GM10248 (cell line): ENCODE measurements at regions not wholly inside any gene's neighbourhood (a gene's known extent, or its start where the extent isn't known, plus 50 kb on each side); places are given as distances from the start of the nearest gene placed in this dataset.
"Not testable (repeated sequence)": the region's sequence is repeated elsewhere in the genome, so short reads cannot be mapped to it uniquely, and the experiment has no call there.

Source experiments
- CTCF ChIA-PET: fragments of 300-600 bp; sonication (Branson Sonifier 250); formaldehyde crosslinking; extraction: SDS; loops from one replicate; lab custom pipeline; 2021; ENCODE audit warnings: antibody characterized with exemption; lab: Yijun Ruan, JAX
- POLR2A ChIA-PET: fragments of 350-650 bp; sonication (Branson Sonifier 250); formaldehyde crosslinking; extraction: SDS; loops from one replicate; lab custom pipeline; 2020; ENCODE audit warnings: antibody characterized with exemption; lab: Yijun Ruan, JAX
- DNase-seq: peaks from one replicate; pipeline ENCODE4 v3.0.0; 2012; ENCODE audit errors: extremely low spot score
- TF ChIP-seq, protein P1 (sequence below): IDR thresholded peaks from 2 replicates; pipeline ENCODE4 v1.5.1; 2012; ENCODE audit warnings: mild to moderate bottlenecking, low read depth; ENCODE audit errors: extremely low read depth, missing control alignments, control extremely low read depth

DNA sequence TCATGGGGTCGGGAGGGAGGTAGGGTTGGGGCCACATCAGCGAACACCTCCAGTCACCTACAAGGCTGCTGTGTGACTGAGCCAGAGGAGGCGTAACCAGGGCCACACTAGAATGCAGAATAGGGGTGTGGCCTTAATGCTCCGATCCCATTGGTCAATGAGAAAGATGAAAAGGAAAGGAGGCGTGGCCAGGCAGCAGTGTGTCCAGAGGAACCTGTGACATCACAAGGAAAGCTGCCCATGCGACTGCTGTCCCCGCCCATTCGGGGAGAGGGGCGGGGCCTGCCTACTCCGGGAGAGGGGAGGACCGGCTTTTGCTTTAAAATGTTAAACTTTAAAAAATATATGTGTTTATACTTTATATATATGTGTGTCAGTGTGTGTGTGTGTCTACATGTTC is 150.7 kb downstream of the TBC1D2B start:
- POLR2A ChIA-PET, DNase-seq: not testable (repeated sequence)
- CTCF ChIA-PET = interaction anchor here (1.0 kb wide), 1 partner anchor 8 kb away, joined by 3 read pairs; no protein-coding TSS in a partner anchor

DNA sequence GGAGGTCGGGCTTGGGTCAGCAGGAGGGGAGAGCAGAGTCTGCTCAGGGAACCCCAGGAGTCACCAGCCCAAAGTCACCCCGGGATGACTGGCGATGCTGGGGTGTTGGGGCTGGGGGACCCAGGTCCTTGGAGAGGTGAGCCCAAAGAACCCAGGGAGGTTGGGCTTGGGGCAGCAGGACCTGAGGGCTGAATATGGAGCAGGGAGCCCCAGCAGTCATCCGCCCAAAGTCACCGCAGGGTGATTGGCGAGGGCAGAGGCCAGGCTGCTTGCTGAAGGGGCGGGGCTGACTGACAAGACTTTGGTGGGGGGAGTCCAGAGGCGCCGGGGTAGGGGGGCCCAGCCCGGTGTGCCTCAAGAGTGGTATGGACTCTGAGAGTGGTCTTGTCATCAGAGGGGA is 151.2 kb downstream of the TBC1D2B start:
- POLR2A ChIA-PET, DNase-seq, CTCF ChIA-PET: not testable (repeated sequence)

DNA sequence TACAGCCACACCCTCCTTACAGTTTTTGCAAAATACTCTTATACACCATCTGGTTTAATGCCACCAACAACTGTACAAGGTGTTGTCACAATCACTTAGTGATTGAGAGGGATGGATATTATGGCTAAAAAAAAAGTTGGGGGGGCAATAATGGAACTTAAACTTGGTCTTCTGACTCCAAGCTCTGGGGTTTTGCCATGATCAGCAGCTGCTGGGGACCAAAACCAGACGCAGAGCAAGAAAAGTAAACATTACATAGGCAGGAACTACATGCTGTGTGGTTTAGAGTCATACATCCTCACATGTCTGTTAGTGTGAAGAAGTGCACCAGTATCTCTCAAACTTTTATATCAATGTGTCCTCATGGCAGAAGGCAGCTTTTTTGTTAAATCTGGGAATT is 152.4 kb downstream of the TBC1D2B start:
- CTCF ChIA-PET = interaction anchor here (2.1 kb wide), 1 partner anchor 15 kb away, joined by 6 read pairs; no protein-coding TSS in a partner anchor
- POLR2A ChIA-PET, DNase-seq: not testable (repeated sequence)

DNA sequence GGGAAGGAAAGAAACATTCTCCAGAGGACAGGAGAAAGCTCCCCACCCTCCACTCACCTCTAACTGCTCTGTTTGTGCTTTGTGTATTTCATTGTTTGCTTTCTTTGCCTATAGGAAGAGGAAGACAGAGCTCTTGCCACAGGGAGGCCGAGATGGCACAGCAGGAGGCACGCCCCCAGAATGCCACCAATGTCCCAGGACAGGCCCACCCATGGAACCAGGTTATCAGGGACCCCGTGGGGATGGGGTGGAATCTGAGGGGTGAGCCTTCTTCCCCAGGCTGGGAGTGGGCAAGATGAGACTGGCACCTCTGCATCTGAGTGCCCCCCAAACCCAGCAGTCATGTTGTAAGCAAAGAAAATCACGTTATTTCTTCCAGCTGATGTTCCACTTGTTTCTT is 155.8 kb downstream of the TBC1D2B start:
- POLR2A ChIA-PET = no interaction called here
- DNase-seq = no peak
- TF ChIP-seq, protein P1, sequence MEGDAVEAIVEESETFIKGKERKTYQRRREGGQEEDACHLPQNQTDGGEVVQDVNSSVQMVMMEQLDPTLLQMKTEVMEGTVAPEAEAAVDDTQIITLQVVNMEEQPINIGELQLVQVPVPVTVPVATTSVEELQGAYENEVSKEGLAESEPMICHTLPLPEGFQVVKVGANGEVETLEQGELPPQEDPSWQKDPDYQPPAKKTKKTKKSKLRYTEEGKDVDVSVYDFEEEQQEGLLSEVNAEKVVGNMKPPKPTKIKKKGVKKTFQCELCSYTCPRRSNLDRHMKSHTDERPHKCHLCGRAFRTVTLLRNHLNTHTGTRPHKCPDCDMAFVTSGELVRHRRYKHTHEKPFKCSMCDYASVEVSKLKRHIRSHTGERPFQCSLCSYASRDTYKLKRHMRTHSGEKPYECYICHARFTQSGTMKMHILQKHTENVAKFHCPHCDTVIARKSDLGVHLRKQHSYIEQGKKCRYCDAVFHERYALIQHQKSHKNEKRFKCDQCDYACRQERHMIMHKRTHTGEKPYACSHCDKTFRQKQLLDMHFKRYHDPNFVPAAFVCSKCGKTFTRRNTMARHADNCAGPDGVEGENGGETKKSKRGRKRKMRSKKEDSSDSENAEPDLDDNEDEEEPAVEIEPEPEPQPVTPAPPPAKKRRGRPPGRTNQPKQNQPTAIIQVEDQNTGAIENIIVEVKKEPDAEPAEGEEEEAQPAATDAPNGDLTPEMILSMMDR = no peak
- CTCF ChIA-PET = interaction anchor here (1.6 kb wide), 1 partner anchor 11 kb away, joined by 3 read pairs; no protein-coding TSS in a partner anchor

DNA sequence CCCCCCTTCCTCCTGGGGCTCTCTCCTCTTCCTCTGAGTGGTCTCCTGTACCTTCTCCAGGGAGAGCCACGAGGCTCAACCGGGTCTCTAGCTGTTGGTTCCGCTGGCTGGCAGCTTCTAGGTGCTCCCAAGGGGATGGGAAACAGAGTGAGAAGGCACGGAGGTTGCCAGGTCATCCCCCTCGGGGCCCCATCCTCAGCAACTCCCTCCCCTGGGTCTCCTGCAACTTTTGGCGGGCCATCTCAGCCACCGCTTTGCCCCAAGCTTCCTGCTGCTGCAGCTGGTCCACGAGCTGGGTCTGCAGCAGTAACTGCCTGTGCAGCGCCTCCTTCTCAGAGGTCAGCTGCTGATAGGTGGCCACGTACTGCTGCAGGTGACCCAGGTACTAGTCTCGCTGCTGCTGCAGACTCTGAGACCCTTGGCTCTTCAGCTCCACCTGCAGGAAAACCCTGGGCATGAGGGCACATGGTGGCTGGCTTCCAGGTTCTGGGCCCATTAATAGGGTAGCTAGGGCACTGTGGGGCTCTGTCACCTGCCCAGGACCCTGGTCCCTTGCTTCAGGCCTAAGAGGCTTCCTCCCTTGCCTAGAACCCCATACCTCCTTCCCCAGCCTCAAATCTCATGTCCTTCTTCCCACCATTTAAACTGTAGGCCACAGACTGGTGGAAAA is 160.4 kb downstream of the TBC1D2B start:
- DNase-seq, POLR2A ChIA-PET, CTCF ChIA-PET: not testable (repeated sequence)

DNA sequence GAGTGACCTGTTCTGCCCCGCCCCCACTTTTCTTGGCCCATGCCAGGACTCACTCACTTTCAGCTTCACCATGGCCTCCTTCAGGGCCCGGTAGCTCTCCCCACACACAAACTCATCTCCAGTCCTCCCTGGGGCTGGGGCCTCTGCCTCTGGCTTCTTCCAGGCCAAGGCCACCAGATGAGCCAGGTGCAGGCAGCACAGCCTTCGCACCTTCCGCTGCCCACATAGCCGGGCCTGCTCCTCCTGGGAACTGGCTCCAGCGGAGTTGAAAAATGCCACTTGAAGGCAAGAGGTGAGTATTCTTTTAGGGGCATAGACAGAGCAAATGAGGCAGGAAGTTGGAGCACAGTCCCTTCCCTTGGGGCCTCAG is 161.6 kb downstream of the TBC1D2B start:
- POLR2A ChIA-PET, CTCF ChIA-PET, DNase-seq: not testable (repeated sequence)

DNA sequence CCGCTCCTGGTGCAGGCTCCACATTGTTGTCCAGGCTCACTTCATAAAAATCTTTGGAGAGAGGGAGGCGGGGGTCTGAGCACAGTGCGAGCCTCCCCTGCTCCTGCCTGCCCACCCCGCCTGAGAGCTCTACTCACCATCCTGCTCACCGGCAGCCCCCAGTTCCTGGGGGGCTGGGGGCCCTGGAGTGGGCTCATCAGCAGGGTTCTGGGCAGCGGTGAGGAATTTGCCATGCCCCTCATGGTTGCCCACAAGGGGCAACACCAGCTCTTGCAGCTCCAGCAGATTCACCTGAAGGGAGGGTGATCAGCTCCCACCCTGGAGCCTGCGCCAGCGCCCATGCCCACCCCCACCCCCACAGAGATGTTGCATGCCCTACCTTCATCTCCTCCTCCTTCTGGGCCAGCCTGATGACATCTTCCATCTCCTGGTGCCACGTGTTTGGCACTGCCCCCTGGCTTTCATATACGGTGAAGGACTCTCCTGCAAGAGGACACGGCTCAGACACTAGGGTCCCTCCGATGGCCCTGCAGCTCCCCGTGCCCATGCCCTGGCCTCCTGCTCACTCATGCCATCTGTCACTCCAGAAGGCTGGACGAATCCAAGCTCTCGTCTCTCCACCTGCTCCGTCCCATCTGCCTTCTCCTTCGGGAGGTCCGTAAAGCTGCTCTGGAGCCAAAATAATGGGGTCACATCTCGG is 162.1 kb downstream of the TBC1D2B start:
- ChIA-PET CTCF (no interaction called here), POLR2A (no interaction called here)
- TF ChIP-seq, protein P1 = no peak
- no peak for DNase-seq

DNA sequence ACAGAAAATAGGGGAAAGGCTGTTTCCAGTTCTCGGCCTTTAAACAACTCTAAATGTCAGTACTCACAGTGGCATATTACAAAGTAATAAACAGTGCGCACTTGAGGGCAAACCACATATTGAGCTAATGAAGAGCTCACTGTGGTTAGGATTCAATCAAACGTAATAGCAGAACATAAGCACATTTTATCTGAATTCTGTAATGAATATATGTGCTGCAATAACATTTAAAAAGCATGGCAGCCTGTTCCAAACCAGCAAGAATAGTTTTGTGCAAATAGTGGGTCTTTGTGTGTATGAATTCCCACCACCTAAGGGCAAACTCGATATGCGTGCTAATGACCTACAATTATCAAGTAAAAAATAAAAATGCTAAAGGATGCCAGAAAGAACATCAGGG is 163.0 kb downstream of the TBC1D2B start:
- DNase-seq, CTCF ChIA-PET, POLR2A ChIA-PET: not testable (repeated sequence)

DNA sequence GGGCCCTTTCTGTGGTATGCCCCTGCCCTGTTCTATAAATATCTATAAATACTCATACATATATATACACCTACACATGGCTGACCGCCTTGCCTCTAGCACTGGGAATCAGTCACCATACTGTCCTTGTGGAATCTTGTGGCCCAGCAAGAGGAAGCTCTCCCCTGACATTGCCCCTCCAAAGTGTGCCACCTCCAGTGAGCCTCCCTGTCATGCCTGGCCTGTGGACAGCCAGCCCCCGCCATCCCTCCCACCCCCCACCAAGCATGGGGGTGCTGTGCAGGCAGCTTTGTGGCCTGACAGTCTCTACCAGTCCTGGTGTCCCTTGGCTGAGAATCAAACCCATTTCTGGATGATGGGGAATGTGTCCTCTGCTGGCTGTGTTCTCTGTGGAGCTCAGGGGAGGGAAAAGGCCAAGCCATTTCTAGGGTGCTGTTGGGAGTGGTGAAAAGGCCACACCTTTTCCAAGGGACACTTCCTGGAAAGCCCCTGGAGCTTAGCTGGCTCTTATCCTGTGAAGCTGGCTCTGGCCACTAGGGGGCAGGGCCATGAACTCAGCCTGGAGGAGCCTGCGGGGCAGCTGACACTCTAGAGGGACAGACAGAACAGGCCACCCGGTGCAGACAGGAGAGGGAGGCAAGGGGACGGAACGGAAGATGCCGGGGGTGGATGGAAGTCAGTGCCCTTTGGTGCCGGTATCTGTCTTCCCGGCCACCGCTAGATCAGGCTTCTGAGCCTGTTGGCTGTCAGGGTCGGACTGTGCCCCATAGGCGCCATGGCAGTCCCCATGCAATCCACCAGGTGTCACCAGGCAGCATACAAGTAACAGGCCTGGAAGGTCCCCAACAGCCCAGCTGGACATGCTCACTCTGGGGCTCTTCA is 167.2 kb downstream of the TBC1D2B start:
- POLR2A ChIA-PET = not testable (repeated sequence)
- CTCF ChIA-PET = interaction anchor here (0.7 to 4.5 kb wide), 34 partner anchors 10 to 367 kb away, joined by 3 to 44 read pairs (median 4); partner anchors contain the start of gene CIB2
- TF ChIP-seq, protein P1 = peak; percentile 88

More for the DNA sequence above, 167.2 kb downstream of the TBC1D2B start:
- DNase-seq = peak; percentile 60
